Activated CD4-positive, alpha-beta T cell treated with anti-CD3 and anti-CD28 coated beads for 24 hours (primary cell): ENCODE measurements at regions not wholly inside any gene's neighbourhood (a gene's known extent, or its start where the extent isn't known, plus 50 kb on each side); places are given as distances from the start of the nearest gene placed in this dataset.
"Not testable (repeated sequence)": the region's sequence is repeated elsewhere in the genome, so short reads cannot be mapped to it uniquely, and the experiment has no call there.

Source experiments
- DNase-seq, 2 donors: peaks; one replicate each; pipeline ENCODE4 v3.0.0-alpha.2; 2020; ENCODE audit warnings: low read depth in 2 of 2

GRCh38 chr2:17363846-17364245 lies 154.4 kb downstream of the RAD51AP2 start:
- DNase-seq: no peak

- DNase-seq: no peak
Observed at GRCh38 chr2:17362956-17363355, 155.3 kb downstream of the RAD51AP2 start.

GRCh38 chr2:17355608-17356329 lies 162.5 kb downstream of the RAD51AP2 start:
- DNase-seq: no peak

- DNase-seq: no peak
Observed at GRCh38 chr2:17353263-17353662, 165.0 kb downstream of the RAD51AP2 start.

- not testable (repeated sequence) for DNase-seq
Observed at GRCh38 chr2:17342692-17343091, 175.5 kb downstream of the RAD51AP2 start.

- DNase-seq: no peak
Observed at GRCh38 chr2:17337507-17337906, 180.7 kb downstream of the RAD51AP2 start.

GRCh38 chr2:17336458-17336857 lies 181.8 kb downstream of the RAD51AP2 start:
- DNase-seq: no peak

GRCh38 chr2:17334300-17334699 lies 183.9 kb downstream of the RAD51AP2 start:
- DNase-seq: no peak

- no peak for DNase-seq
Observed at GRCh38 chr2:17331636-17332035, 186.6 kb downstream of the RAD51AP2 start.

GRCh38 chr2:17328161-17328560 lies 190.1 kb downstream of the RAD51AP2 start:
- DNase-seq: no peak

GRCh38 chr2:17327649-17328048 lies 190.6 kb downstream of the RAD51AP2 start:
- DNase-seq: no peak

- DNase-seq: no peak
Observed at GRCh38 chr2:17326717-17327116, 191.5 kb downstream of the RAD51AP2 start.

- DNase-seq: no peak
Observed at GRCh38 chr2:17323697-17324096, 194.5 kb downstream of the RAD51AP2 start.

- no peak for DNase-seq
Observed at GRCh38 chr2:17322461-17322860, 195.8 kb downstream of the RAD51AP2 start.

GRCh38 chr2:17319090-17319489 lies 199.2 kb downstream of the RAD51AP2 start:
- no peak for DNase-seq

- no peak for DNase-seq
Observed at GRCh38 chr2:17318013-17318412, 200.2 kb downstream of the RAD51AP2 start.

GRCh38 chr2:17317439-17317976 lies 200.7 kb downstream of the RAD51AP2 start:
- DNase-seq: no peak

- no peak for DNase-seq
Observed at GRCh38 chr2:17313261-17313660, 205.0 kb downstream of the RAD51AP2 start.

- no peak for DNase-seq
Observed at GRCh38 chr2:17311771-17312511, 206.3 kb downstream of the RAD51AP2 start.

GRCh38 chr2:17311106-17311619 lies 207.1 kb downstream of the RAD51AP2 start:
- DNase-seq: no peak

- no peak for DNase-seq
Observed at GRCh38 chr2:17309741-17310339, 208.4 kb downstream of the RAD51AP2 start.

GRCh38 chr2:17309181-17309580 lies 209.1 kb downstream of the RAD51AP2 start:
- DNase-seq: no peak
